Progenitor cell of endocrine pancreas (in vitro differentiated cells): ENCODE measurements at regions not wholly inside any gene's neighbourhood (a gene's known extent, or its start where the extent isn't known, plus 50 kb on each side); places are given as distances from the start of the nearest gene placed in this dataset.
"Not testable (repeated sequence)": the region's sequence is repeated elsewhere in the genome, so short reads cannot be mapped to it uniquely, and the experiment has no call there.

ENCODE experiments used
- DNase-seq: peaks from one replicate; pipeline ENCODE4 v3.0.0; 2021; ENCODE audit warnings: low spot score; ENCODE audit not compliant: unreplicated experiment
- H3K27ac Mint-ChIP-seq: 2 replicates; pipeline ENCODE4 v1.8.0; 2021; ENCODE audit warnings: mild to moderate bottlenecking, moderate library complexity, mixed read lengths
- H3K27me3 Mint-ChIP-seq: 2 replicates; pipeline ENCODE4 v1.8.0; 2021; ENCODE audit warnings: mixed read lengths
- H3K36me3 Mint-ChIP-seq: 2 replicates; pipeline ENCODE4 v1.8.0; 2022; ENCODE audit warnings: mixed read lengths; ENCODE audit not compliant: insufficient read depth
- H3K4me1 Mint-ChIP-seq: 2 replicates; pipeline ENCODE4 v1.8.0; 2021; ENCODE audit warnings: low read depth, mixed read lengths
- H3K4me3 Mint-ChIP-seq: 2 replicates; pipeline ENCODE4 v1.8.0; 2021; ENCODE audit warnings: low read depth, mild to moderate bottlenecking, moderate library complexity, mixed read lengths
- H3K9me3 Mint-ChIP-seq: 2 replicates; pipeline ENCODE4 v1.8.0; 2021; ENCODE audit warnings: low read depth, mixed read lengths
- CTCF ChIP-seq: fragments of 200-600 bp; sonication (generic); IDR thresholded peaks from one replicate; pipeline ENCODE4 v1.5.0; 2021; ENCODE audit warnings: antibody characterized with exemption, mild to moderate bottlenecking; ENCODE audit not compliant: unreplicated experiment

GRCh38 chr10:108034829-108035228, 870.3 kb upstream of the SORCS1 start:
- no peaks in the 10 kb centered on the region for H3K36me3 Mint-ChIP-seq
- DNase-seq = no peak
- H3K4me3 Mint-ChIP-seq = no peak overlapping the region
- no peaks in the 10 kb centered on the region for H3K27me3 Mint-ChIP-seq
- no peak for TF ChIP-seq CTCF
- H3K4me1 Mint-ChIP-seq = no peaks in the 10 kb centered on the region
- no peak overlapping the region for H3K27ac Mint-ChIP-seq
- no peaks in the 10 kb centered on the region for H3K9me3 Mint-ChIP-seq

DNA sequence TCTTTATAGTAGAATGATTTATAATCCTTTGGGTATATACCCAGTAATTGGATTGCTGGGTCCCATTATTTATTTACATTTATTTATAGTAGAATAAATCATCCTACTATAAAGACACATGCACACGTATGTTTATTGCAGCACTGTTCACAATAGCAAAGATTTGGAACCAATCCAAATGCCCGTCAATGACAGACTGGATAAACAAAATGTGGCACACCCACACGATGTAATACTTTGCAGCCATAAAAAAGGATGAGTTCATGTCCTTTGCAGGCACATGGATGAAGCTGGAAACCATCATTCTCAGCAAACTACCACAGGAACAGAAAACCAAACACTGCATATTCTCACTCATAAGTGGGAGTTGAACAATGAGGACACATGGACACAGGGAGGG, 869.0 kb upstream of the SORCS1 start:
- H3K4me3 Mint-ChIP-seq, H3K27ac Mint-ChIP-seq: not testable (repeated sequence)

DNA sequence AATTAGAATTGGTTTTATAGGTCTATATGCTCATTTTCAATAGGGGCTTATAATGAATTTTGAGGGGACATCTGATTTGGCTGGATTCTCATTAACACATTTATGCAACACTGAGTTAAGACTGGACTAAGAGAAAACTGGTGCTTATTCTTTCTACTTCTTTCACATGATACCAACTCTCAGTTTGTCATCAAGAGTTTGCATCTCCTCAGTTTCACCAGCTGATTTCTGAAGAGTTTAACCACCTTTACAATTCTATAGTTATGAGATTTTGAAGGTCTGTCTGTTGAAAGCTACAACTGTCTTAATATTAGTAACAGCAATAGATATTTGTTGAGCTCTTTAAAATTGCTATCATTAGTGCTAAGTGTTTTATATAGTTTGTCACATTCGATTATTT, 867.0 kb upstream of the SORCS1 start:
- Mint-ChIP-seq H3K27me3 (no peaks in the 10 kb centered on the region), H3K27ac (no peak overlapping the region), H3K36me3 (no peaks in the 10 kb centered on the region), H3K9me3 (no peaks in the 10 kb centered on the region), H3K4me3 (no peak overlapping the region), H3K4me1 (no peaks in the 10 kb centered on the region)
- TF ChIP-seq CTCF = no peak
- no peak for DNase-seq

More for the DNA sequence above, 869.0 kb upstream of the SORCS1 start:
- H3K9me3 Mint-ChIP-seq, DNase-seq, H3K36me3 Mint-ChIP-seq, H3K4me1 Mint-ChIP-seq, H3K27me3 Mint-ChIP-seq: not testable (repeated sequence)

DNA sequence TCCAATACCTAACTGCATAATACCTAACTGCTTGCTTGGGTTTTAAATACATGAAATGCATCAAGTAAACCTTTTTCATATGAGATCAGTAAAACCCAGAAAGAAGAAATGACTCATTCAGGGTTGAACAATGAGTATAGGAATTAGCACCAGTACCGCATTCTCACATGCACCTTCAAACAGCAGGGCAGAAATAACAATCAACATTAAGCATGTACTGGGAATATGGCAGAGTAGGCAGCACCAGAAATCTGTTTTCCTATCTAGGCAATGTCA, 850.3 kb upstream of the SORCS1 start:
- Mint-ChIP-seq H3K4me3 (no peak overlapping the region), H3K36me3 (no peaks in the 10 kb centered on the region), H3K9me3 (peaks cover 12% of the 10 kb centered on the region), H3K27ac (no peak overlapping the region), H3K4me1 (peaks cover 1% of the 10 kb centered on the region), H3K27me3 (no peaks in the 10 kb centered on the region)
- no peak for DNase-seq
- no peak for TF ChIP-seq CTCF

DNA sequence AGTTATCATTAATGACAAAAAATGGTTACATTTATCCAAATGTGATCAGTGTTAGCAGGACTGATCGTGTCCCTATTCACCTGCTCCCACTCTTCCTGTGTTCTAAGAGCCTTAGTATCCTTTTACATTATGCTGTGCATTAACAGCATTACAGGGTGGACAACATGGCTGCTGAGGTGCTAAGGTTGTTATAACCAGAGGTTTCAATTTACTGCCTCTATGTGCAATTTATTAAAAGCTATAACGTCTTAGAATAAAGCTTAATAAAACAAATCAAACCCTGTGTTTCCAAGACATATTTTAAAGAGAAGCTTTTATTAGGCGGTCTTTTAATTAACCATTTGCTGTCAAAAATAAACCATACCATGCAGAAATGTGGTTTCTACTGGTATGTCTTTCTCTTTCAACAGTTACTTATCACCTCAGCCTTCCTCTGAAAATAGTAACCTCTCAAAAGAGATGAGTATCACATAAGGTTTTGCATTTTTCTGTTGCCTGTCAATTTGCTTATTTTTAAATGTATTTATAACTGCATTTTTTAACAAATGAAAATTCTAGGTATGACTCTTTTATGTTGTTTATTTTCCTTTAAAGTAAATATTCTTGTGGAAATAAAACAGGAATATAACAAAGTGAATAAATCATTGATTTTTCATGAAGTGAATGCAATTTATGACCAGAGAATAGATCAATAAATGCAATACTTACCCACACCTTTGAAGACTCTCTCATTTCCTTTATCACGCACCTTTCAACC, 849.8 kb upstream of the SORCS1 start:
- Mint-ChIP-seq H3K4me3 (no peak overlapping the region), H3K9me3 (peaks cover 12% of the 10 kb centered on the region), H3K4me1 (peaks cover under 1% of the 10 kb centered on the region), H3K27me3 (no peaks in the 10 kb centered on the region), H3K36me3 (no peaks in the 10 kb centered on the region), H3K27ac (no peak overlapping the region)
- TF ChIP-seq CTCF = no peak
- DNase-seq = no peak

- H3K9me3 Mint-ChIP-seq = peaks cover 9% of the 10 kb centered on the region
- H3K36me3 Mint-ChIP-seq = peaks cover 3% of the 10 kb centered on the region
- TF ChIP-seq CTCF = no peak
- H3K27ac Mint-ChIP-seq = no peak overlapping the region
- no peak for DNase-seq
- no peaks in the 10 kb centered on the region for H3K27me3 Mint-ChIP-seq
- H3K4me3 Mint-ChIP-seq = no peak overlapping the region
- H3K4me1 Mint-ChIP-seq = no peaks in the 10 kb centered on the region
Observed at GRCh38 chr10:108005627-108006026, 841.1 kb upstream of the SORCS1 start.
